Middle frontal gyrus (tissue), 1 donor: ENCODE measurements at regions not wholly inside any gene's neighbourhood (a gene's known extent, or its start where the extent isn't known, plus 50 kb on each side); places are given as distances from the start of the nearest gene placed in this dataset.
"Not testable (repeated sequence)": the region's sequence is repeated elsewhere in the genome, so short reads cannot be mapped to it uniquely, and the experiment has no call there.

ENCODE experiments used
- DNase-seq: peaks from one replicate; pipeline ENCODE4 v3.0.0-alpha.2; 2015; ENCODE audit warnings: low spot score; ENCODE audit errors: extremely low spot score

GRCh38 chr7:113402005-113402404 is 283.7 kb upstream of the SMIM30 start:
- DNase-seq, result no peak

GRCh38 chr7:113394856-113395255 is 276.5 kb upstream of the SMIM30 start:
- no peak for DNase-seq

DNA sequence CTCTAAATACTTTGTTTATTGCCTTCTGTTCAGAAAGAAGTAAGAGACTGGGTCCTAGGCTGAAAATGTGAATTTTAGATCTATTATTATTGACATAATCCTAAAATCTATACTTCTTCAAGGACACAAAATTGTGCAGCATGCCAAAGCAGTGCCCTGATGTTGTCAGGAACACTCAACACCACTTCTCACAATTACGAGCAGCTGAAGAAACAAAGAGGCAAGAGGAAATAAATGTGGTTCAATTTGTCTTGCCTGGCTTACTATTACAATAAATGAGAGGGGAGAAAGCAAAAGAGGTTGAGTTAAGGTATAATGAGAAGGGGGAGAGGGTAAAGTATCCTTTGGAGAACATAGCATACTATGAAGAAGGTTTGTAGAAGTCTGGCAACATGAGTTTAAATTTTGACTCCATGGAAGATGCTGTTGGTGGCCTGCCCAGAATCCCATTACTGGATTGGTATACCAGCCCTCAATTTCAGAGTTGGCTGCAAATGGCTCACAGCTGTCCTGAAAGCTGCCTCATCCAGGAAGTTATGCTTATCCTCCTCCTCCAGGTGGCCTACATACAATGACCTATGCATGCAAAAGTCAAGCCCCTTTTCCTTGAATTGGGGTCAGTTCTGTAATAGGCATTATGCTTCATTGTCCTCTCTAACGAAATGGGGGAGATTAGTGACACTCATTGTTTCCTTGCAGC is 274.6 kb upstream of the SMIM30 start:
- no peak for DNase-seq

DNA sequence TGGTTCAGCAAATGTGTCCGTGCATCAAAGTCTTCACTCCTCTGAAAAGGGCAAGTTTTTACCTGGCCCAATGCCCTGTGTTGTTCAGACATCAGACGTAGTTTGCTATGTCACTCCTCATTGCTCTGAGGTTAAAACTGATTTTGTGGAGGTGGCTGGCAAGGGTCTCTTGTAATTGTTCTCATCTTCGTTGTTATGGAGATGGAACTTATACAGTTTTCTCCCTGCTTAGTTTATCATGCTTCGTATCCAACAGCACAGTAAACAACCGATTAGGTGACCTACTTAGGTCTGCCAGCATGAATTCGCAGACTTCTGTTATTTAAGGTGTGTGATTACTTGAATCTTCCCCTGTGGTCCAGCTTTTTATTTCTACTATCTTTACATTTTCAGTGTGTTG is 274.1 kb upstream of the SMIM30 start:
- no peak for DNase-seq

DNA sequence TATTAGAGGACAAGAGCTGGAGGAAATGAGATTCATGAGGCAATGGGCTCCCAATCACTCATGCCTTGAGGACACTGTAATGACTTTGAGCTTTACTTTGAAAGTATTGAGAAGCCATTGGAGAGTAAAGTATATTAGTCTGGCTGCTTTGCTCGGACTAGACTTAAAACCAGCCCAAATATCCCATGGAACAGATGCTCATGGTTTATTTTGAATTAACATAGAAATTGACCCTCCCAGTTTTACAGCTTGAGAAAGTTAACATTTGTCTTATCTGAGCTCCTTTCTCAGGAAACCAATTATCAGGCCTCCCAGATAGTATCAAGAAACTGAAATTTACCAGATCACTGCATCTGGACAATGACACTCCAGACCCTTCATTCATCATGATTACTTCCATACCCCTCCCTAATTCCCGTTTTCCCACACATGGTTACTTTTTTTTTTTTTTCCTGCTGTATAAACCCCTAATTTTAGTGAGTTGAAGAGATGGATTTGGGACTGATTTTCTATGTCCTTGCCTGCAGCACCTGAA is 270.8 kb upstream of the SMIM30 start:
- DNase-seq, result no peak

- no peak for DNase-seq
Observed at GRCh38 chr7:113383638-113384037, 265.3 kb upstream of the SMIM30 start.

DNA sequence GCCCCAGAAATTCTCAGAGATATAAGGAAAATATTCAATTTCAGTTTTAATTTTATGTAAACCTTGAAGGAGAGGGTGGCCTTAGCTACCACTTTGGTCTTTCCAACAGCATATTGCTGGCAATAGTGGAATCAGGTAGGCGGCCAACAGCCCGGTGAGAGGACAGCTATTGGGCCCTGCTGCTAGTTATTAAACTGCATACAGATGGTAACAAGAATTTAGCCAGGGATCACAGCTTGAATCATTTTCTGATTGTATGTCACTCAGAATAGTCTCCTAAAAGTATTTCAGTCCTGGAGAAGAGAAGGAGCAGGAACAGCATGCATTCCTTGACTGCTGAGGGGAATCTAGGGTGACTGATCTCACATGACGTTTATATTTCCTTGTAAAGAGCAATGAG is 261.4 kb upstream of the SMIM30 start:
- DNase-seq, result no peak

DNA sequence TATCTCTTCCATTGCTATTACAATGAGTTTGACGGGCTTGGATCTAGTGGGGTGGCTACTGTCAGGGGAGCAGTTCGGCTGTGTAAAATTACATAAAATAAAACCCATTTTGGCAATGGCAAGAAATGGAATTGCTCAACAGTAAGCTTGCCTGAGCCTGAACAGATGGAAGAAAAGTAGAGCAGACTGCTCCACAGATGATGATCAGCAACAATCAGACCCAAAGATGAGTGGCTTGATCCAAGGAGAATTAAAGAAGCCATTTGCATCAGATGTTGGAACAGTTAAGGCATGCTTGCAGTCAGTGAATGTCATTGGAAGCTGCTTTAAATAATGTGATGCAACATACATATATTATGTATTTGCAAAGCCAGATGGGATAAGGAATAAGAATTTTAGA is 256.6 kb upstream of the SMIM30 start:
- no peak for DNase-seq

- DNase-seq, result no peak
Observed at GRCh38 chr7:113373863-113374262, 255.5 kb upstream of the SMIM30 start.

DNA sequence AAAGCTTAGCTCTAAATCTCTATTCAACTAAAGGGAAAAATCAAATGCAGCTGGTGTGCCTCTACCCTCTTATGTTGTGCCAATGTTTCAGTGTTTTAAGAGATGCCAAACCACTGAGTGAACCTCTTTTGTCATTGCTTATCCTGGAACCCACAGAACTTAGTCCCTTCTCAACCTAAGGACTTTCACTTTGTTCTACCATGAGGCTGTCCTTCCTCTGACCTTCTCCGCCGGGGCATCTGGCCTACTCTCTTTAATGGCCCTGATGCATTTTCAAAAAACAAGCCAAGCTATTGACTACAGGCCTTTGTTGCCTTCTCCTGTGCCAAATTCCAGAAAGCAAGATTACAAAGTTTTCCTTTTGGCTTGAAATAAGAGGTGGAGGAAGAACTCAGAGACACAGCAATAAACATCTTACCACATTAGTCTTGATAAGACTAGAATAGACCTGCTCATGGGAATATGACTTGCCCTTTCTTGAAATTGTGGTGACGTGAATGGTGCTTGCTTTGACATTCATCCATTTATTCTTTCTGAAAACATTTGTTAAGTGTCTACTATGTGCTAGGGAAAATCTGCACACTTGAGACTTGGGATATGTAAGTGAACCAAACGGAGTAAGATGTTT is 253.2 kb upstream of the SMIM30 start:
- no peak for DNase-seq

- no peak for DNase-seq
Observed at GRCh38 chr7:113370910-113371309, 252.6 kb upstream of the SMIM30 start.

DNA sequence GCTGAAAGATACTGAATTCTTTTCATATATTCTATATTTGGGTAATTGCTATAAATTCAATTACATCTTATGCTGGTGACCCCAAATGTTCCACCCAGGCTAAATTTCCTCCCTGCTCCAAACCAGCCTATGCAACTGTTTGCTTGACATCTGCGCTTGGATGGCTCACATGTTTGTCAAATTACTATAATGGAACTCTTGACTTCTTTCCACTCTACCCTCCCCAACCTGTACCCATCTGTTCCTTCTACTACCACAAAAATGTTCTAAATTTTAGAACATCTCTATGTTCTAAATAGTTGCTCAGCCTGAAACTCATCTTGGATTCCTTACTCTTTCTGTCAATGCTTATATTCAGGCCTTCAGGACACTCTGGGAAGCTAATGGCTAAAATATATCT is 249.9 kb upstream of the SMIM30 start:
- DNase-seq, result no peak

- no peak for DNase-seq
Observed at GRCh38 chr7:113367041-113367586, 248.8 kb upstream of the SMIM30 start.

DNA sequence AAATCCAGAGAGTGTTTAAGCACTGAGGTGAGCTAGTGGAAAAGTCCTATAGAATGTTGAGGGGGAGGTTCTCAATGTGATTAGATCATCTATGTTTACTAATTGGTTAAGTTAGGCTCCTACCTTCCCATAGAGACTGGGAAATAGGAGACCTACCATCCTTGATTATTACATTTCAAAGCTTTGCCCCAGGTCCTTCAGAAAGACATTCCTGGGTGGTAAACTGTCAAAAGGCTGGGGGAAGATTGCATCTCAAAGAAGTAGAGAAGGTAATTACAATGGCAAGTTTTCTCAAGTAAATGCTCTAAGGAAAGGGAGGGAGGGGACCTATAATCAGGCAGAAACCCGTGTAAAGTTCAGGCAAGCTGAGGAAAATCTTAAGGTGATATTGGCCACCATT is 247.8 kb upstream of the SMIM30 start:
- DNase-seq, result no peak

DNA sequence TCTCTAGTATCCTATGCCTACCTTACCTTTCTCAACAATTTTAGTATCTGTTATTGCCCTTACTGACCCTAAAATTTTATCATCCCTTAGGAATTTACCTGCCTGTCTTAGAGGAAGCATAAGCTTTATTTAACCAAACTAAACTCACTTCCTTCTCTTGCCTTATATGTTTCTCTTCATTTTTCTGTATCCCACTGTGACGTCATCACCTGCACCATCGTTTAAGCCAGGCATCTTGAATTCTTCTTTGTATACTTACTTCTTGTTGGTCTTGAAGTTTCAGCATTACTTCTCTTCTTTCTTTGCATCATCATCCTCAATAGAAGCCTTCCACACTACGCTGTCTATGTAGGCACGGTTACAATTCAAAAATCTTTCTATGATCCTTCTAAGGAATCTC is 231.0 kb upstream of the SMIM30 start:
- no peak for DNase-seq

GRCh38 chr7:113339661-113340060 is 221.3 kb upstream of the SMIM30 start:
- no peak for DNase-seq

- no peak for DNase-seq
Observed at GRCh38 chr7:113338071-113338696, 219.8 kb upstream of the SMIM30 start.

- DNase-seq, result not testable (repeated sequence)
Observed at GRCh38 chr7:113336838-113337237, 218.5 kb upstream of the SMIM30 start.

- DNase-seq, result no peak
Observed at GRCh38 chr7:113331155-113331898, 213.0 kb upstream of the SMIM30 start.

GRCh38 chr7:113321201-113321600 is 202.8 kb upstream of the SMIM30 start:
- no peak for DNase-seq

DNA sequence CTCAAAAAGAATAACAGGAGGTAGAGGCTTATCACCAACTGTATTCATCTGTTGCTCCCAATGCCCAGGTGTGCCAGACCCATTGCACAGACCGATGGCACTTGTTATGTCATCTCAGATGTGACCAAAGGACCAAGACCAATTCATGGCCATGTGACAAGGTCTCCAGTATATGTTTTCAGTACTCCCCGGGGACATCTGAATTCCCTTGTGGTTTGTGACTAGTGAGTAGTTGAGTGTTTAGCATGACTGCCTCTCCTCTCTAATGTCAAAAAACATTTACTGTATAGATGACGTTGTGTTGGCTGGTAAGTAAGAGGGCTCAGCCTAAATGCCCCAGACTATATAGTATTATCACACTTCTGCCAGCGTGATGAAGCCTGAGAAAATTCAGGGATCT is 202.1 kb upstream of the SMIM30 start:
- DNase-seq, result no peak

DNA sequence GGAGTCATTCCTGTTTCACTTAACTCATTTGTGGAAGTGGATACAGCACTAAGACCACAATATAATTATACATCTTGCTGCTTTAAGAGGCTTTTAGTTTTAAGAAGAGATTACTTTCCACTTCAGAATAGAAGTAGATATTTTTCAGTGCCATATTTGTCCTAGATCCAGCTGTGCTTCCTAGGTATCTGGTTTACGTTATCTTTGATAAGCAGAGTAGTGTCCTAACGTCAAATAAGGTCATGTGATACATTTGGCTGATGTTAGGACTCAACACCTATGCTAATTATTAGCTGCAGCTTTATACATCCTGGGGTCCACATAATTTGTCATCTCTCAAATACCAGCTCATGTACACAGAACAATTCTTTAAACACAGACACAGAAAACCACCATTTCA is 196.2 kb upstream of the SMIM30 start:
- DNase-seq, result no peak
